HG03103 (cell line): ENCODE measurements at regions not wholly inside any gene's neighbourhood (a gene's known extent, or its start where the extent isn't known, plus 50 kb on each side); places are given as distances from the start of the nearest gene placed in this dataset.
"Not testable (repeated sequence)": the region's sequence is repeated elsewhere in the genome, so short reads cannot be mapped to it uniquely, and the experiment has no call there.

Experiments used
- ATAC-seq: cut with Tn5 transposase; IDR thresholded peaks from one replicate; pipeline ENCODE4 v1.9.1; 2021; ENCODE audit warnings: low read depth; ENCODE audit not compliant: unreplicated experiment

GRCh38 chr5:118115791-118116190, 872.6 kb downstream of the DTWD2 start:
- no peak for ATAC-seq

- ATAC-seq, result no peak
Measured at GRCh38 chr5:118111956-118112355, 876.4 kb downstream of the DTWD2 start.

GRCh38 chr5:118107246-118107645, 881.1 kb downstream of the DTWD2 start:
- ATAC-seq, result not testable (repeated sequence)

GRCh38 chr5:118098716-118099115, 889.6 kb downstream of the DTWD2 start:
- ATAC-seq, result no peak

GRCh38 chr5:118095115-118095514, 893.2 kb downstream of the DTWD2 start:
- no peak for ATAC-seq

GRCh38 chr5:118088448-118088847, 899.9 kb downstream of the DTWD2 start:
- ATAC-seq, result no peak

GRCh38 chr5:118076490-118076889, 911.9 kb downstream of the DTWD2 start:
- ATAC-seq, result no peak

GRCh38 chr5:118070041-118070440, 918.3 kb downstream of the DTWD2 start:
- ATAC-seq, result no peak

- no peak for ATAC-seq
Measured at GRCh38 chr5:118069452-118069851, 918.9 kb downstream of the DTWD2 start.

GRCh38 chr5:118068886-118069285, 919.5 kb downstream of the DTWD2 start:
- no peak for ATAC-seq

- not testable (repeated sequence) for ATAC-seq
Measured at GRCh38 chr5:118063836-118064235, 924.5 kb downstream of the DTWD2 start.

- ATAC-seq, result no peak
Measured at GRCh38 chr5:118060833-118061232, 927.5 kb downstream of the DTWD2 start.

GRCh38 chr5:118052503-118052902, 935.8 kb downstream of the DTWD2 start:
- no peak for ATAC-seq

GRCh38 chr5:118044169-118044568, 944.2 kb downstream of the DTWD2 start:
- ATAC-seq, result no peak

- no peak for ATAC-seq
Measured at GRCh38 chr5:118043531-118043930, 944.8 kb downstream of the DTWD2 start.

GRCh38 chr5:118042076-118042475, 946.3 kb downstream of the DTWD2 start:
- ATAC-seq, result no peak

- ATAC-seq, result no peak
Measured at GRCh38 chr5:118040496-118040895, 947.9 kb downstream of the DTWD2 start.

GRCh38 chr5:118033686-118034338, 954.5 kb downstream of the DTWD2 start:
- ATAC-seq, result no peak

- no peak for ATAC-seq
Measured at GRCh38 chr5:118029807-118030206, 958.5 kb downstream of the DTWD2 start.

GRCh38 chr5:118022062-118022461, 966.3 kb downstream of the DTWD2 start:
- ATAC-seq, result no peak

- ATAC-seq, result no peak
Measured at GRCh38 chr5:118017536-118017935, 970.8 kb downstream of the DTWD2 start.

GRCh38 chr5:118016396-118016795, 972.0 kb downstream of the DTWD2 start:
- no peak for ATAC-seq

- ATAC-seq, result no peak
Measured at GRCh38 chr5:118015511-118015910, 972.8 kb downstream of the DTWD2 start.
